Muscle of leg (tissue), 3 donors: ENCODE measurements at regions not wholly inside any gene's neighbourhood (a gene's known extent, or its start where the extent isn't known, plus 50 kb on each side); places are given as distances from the start of the nearest gene placed in this dataset.
A peak's percentile ranks its signal among the peaks of the same experiment; 100 is the strongest.

Experiments
- DNase-seq: peaks from one replicate; pipeline ENCODE4 v3.0.0; 2013
- H3K27ac ChIP-seq: one replicate; pipeline ENCODE4 v1.5.1; 2013; ENCODE audit warnings: mild to moderate bottlenecking, low read length, control low read depth
- H3K27me3 ChIP-seq: one replicate; pipeline ENCODE4 v1.6.1; 2013; ENCODE audit warnings: low read length; ENCODE audit not compliant: control insufficient read depth, insufficient read depth
- H3K36me3 ChIP-seq: one replicate; pipeline ENCODE4 v1.6.1; 2013; ENCODE audit warnings: low read length; ENCODE audit not compliant: control insufficient read depth, insufficient read depth
- H3K4me1 ChIP-seq: one replicate; pipeline ENCODE4 v1.6.1; 2013; ENCODE audit warnings: low read length; ENCODE audit not compliant: control insufficient read depth, insufficient read depth
- H3K4me3 ChIP-seq: one replicate; pipeline ENCODE4 v1.5.1; 2013; ENCODE audit warnings: low read length, control low read depth
- H3K9me3 ChIP-seq: replicated peaks from 2 replicates; pipeline ENCODE4 v1.6.1; 2013; ENCODE audit warnings: low read depth, low read length; ENCODE audit not compliant: control insufficient read depth
- WGBS: methylation state at CpG from one replicate; pipeline ENCODE4 v1.1.5; 2013; ENCODE audit warnings: missing lambda C conversion rate; ENCODE audit not compliant: insufficient coverage; 5-methylcytosine and 5-hydroxymethylcytosine counted together

GRCh38 chr6:45714741-45715507 is 300.7 kb downstream of the CLIC5 start:
- Histone ChIP-seq H3K27me3 (peaks cover 11% of the 10 kb centered on the region), H3K36me3 (no peaks in the 10 kb centered on the region), H3K27ac (no peak overlapping the region), H3K4me1 (peaks cover 8% of the 10 kb centered on the region), H3K9me3 (no peaks in the 10 kb centered on the region), H3K4me3 (no peak overlapping the region)
- 23% methylated on average over 4 of the region's 6 CpGs for WGBS
- peak; percentile 91 for DNase-seq

GRCh38 chr6:45714006-45714730 is 301.5 kb downstream of the CLIC5 start:
- Histone ChIP-seq H3K27me3 (peaks cover 11% of the 10 kb centered on the region), H3K27ac (no peak overlapping the region), H3K4me3 (no peak overlapping the region), H3K36me3 (no peaks in the 10 kb centered on the region), H3K4me1 (peaks cover 8% of the 10 kb centered on the region), H3K9me3 (no peaks in the 10 kb centered on the region)
- DNase-seq = no peak
- WGBS = 59% methylated on average over 7 of the region's 11 CpGs
